Amniotic epithelial cell (primary cell): ENCODE measurements at regions not wholly inside any gene's neighbourhood (a gene's known extent, or its start where the extent isn't known, plus 50 kb on each side); places are given as distances from the start of the nearest gene placed in this dataset.
"Not testable (repeated sequence)": the region's sequence is repeated elsewhere in the genome, so short reads cannot be mapped to it uniquely, and the experiment has no call there.

ENCODE experiments used
- DNase-seq: peaks from one replicate; pipeline ENCODE4 v3.0.0-alpha.2; 2010; ENCODE audit warnings: low read depth

GRCh38 chr2:160803881-160804280 is 310.3 kb upstream of the RBMS1 start:
- no peak for DNase-seq

GRCh38 chr2:160810406-160810805 is 316.8 kb upstream of the RBMS1 start:
- no peak for DNase-seq

DNA sequence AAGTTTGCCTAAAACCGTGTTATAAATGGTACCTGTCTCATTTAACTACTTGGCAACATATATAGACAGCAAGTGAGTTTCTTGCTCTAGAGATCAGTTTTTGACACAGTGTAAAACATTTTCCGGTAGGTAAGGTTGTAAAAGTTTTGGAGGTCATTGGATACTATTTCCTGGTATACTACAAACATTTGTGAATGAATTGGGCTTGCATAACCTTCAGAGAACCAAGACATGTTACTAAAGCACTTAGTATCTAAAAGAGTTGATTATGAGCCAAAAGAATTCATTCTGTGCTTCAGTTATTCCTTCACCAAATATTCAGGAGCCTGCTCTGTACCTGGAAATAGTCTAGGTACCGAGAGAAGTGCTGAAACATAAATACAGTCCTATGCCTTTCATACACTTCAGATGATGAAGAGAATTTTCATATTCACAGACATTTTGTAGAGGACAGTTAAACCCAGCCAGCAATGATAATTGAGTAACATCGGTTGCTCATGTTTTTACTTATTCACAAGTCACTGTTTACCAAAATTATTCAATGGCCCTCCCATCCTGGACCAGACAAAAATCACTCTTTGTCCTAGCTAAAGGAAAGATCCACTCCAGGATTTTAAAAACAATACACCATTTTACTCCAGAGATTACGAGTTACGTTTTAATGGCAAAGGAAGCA is 319.4 kb upstream of the RBMS1 start:
- no peak for DNase-seq

- no peak for DNase-seq
These were observed 319.9 kb upstream of the RBMS1 start for GRCh38 chr2:160813506-160813858.

- DNase-seq = peak; percentile 29
These were observed 323.4 kb upstream of the RBMS1 start for GRCh38 chr2:160816916-160817499.

- DNase-seq = no peak
These were observed 327.1 kb upstream of the RBMS1 start for GRCh38 chr2:160820691-160821090.

DNA sequence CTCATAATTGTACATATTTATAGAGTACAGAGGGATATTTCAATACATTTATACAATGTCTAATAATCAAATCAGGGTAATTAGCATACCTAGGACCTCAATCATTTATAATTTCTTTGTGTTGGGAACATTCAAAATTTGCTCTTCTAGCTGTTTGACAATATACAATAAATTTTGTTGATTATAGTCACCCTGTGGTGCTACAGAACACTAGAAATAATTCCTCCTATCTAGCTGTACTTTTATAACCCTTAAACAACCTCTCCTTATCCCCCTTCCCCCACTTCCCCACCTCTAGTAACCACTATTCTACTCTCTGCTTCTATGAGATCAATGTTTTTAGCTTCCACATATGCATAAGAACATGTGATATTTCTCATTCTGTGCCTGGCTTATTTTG is 328.4 kb upstream of the RBMS1 start:
- DNase-seq = no peak

DNA sequence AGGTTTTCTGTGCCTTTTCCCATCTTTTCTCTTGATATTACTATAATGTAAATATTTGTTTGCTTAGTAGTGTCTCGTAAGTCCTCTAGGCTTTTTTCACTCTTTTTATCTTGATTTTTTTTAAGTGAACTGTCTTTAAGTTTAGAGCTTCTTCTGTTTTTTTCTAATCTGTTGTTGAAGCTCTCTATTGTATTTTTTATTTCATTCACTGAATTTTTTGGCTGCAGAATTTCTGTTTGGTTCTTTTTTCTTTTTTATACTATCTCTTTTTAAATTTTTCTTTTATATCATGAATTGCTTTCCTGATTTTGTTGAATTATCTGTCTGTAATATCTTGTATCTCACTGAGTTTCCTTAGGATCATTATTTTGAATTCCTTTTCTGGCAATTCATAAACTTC is 331.8 kb upstream of the RBMS1 start:
- DNase-seq = no peak

DNA sequence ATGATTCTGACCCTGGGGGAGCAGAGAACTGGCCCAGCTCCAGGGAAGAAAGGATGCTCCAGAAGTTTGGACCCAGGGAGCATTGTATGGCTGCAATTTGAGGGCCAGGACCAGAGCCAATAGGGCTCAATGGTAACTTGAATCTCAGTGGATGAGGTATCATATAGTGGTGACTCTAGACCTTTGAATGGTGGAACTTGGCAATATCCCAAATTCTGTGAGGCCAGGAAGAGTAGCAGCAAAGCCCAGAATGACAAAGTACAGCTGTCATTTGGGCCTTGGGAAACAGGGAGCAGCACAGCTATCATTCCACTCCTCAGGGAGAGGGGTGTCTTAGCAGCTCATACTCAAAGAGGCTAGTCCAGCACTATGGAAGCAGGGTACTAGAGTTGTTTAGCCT is 332.9 kb upstream of the RBMS1 start:
- DNase-seq = no peak

DNA sequence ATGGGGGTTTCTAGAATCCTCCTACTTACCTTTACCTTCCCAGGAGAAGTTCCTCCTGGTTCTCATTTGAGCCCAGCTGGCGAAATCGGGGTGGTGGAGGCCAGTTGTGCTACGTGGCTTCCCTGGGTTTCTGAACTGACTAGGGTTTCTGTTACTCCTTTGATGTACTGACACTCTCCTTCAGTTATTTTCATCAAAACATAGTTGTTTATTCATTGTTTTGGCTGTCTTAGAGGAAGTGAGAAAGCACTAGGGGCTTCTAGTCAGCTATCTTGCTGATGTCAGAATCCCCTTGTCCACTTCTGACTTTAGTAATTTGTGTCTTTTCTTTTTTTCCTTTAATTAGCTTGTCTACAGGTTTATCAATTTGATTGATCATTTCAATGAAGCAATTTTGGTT is 332.2 kb upstream of the TANK start:
- DNase-seq = no peak

GRCh38 chr2:160832381-160832780 is 327.8 kb upstream of the TANK start:
- DNase-seq = not testable (repeated sequence)

DNA sequence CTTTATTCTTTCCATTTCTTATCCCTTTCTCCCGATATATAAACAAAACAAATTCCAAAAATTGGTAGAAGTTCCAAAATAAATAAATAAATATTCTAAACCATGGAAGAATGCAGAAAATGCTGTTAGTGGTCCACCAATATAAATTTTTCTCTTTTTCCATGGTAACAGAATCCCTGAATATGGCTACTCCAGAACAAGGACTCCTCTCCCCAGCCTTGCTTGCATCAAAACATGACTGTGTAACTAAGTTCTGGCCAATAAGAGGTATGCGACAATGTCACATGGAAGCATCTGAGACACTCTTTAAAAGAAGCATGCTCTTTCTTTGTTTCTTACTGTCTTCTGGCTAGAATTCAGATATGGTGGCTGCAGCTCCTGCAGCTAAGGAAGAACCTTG is 325.1 kb upstream of the TANK start:
- no peak for DNase-seq

- peak; percentile 98 for DNase-seq
These were observed 323.5 kb upstream of the TANK start for GRCh38 chr2:160836755-160837154.

GRCh38 chr2:160837416-160837815 is 322.8 kb upstream of the TANK start:
- DNase-seq = no peak

DNA sequence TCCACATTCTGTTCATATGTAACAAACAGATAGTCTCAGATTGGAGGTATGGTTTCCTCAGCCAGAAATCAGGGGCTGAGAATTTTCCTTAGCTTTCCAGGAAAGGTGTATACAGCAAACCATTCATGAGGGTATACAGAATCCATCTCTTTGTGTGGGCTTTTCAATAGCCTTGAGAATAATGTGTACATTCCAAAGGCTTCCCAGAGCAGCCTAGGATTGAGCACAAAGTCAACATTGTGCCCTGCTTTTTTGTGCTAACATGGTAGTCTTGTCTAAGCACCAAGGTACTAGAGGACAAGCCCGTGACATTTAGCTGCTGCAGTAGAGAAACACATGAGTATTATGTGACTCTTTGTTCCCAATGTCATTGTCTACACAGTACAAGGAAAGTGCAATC is 322.1 kb upstream of the TANK start:
- DNase-seq = no peak

GRCh38 chr2:160838691-160839090 is 321.5 kb upstream of the TANK start:
- no peak for DNase-seq

- DNase-seq = no peak
These were observed 317.9 kb upstream of the TANK start for GRCh38 chr2:160842286-160842685.

GRCh38 chr2:160859096-160859495 is 301.1 kb upstream of the TANK start:
- peak; percentile 74 for DNase-seq

DNA sequence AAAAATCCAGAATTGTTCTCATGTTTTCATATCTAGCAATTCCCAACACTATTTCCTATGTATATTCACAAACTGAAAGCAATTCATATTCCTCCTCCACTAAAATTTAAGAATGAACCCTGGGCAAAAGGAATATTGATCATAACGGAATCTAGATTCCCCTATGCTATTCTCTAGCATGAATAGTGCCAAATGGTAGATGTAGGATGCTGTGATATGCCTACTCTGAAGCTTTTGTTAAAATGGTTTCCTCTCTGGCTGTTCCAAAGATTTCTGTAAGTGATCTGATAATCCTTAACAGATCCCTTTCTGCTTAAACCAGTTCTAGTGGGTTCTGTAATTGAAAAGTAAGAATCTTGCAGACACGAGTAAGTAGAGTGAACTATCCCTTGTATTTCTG is 298.0 kb upstream of the TANK start:
- DNase-seq = no peak

GRCh38 chr2:160868891-160869290 is 291.3 kb upstream of the TANK start:
- peak; percentile 31 for DNase-seq

DNA sequence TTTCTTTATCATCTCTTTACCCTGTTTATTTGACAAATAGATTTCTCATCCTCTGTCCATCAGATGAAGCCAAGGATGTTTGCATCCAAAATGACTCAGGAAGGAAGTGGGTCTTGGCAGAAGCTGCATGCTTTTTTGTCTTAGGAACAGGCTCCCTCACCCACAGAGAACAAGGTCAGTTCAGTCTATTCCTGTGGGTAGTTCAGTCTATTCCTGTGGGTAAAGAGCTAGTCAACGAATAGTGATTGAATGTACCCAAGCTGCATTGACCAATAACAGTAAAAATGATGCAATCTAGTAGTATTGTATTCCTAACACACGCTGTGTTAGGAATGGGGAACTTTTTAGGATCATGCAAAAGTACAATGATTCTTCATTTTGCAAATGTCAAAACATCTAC is 290.8 kb upstream of the TANK start:
- DNase-seq = peak; percentile 96

- DNase-seq = peak; percentile 14
These were observed 289.3 kb upstream of the TANK start for GRCh38 chr2:160870729-160871465.

GRCh38 chr2:160871953-160872352 is 288.3 kb upstream of the TANK start:
- DNase-seq = no peak

- DNase-seq = no peak
These were observed 284.2 kb upstream of the TANK start for GRCh38 chr2:160876029-160876428.
